MCF 10A (cell line): ENCODE measurements at regions not wholly inside any gene's neighbourhood (a gene's known extent, or its start where the extent isn't known, plus 50 kb on each side); places are given as distances from the start of the nearest gene placed in this dataset.

ENCODE experiments used
- BruUV-seq: library from RNA; stranded (reverse); fragments of 400-500 nt; replicated peaks from 2 replicates; lab custom pipeline; 2021; lab: Mats Ljungman, UMichigan
- CTCF ChIA-PET: fragments of 300-600 bp; sonication (Branson Sonifier 250); formaldehyde crosslinking; extraction: SDS; loops from one replicate; lab custom pipeline; 2021; ENCODE audit warnings: antibody characterized with exemption, inconsistent platforms; lab: Yijun Ruan, JAX
- POLR2A ChIA-PET: fragments of 300-600, 350-650 bp; sonication (Branson Sonifier 250); formaldehyde crosslinking; extraction: SDS; loops from one replicate; lab custom pipeline; 2020; ENCODE audit warnings: antibody characterized with exemption, inconsistent platforms; lab: Yijun Ruan, JAX
- DNase-seq: peaks from one replicate; pipeline ENCODE4 v3.0.0-alpha.2; 2018; ENCODE audit not compliant: unreplicated experiment
- H3K27ac Mint-ChIP-seq: one replicate; pipeline ENCODE4 v1.8.0; 2022; ENCODE audit warnings: mild to moderate bottlenecking, low read depth, mixed read lengths; ENCODE audit not compliant: unreplicated experiment
- H3K27me3 Mint-ChIP-seq: one replicate; pipeline ENCODE4 v1.8.0; 2022; ENCODE audit warnings: mixed read lengths; ENCODE audit not compliant: insufficient read depth, unreplicated experiment
- H3K36me3 Mint-ChIP-seq: one replicate; pipeline ENCODE4 v1.8.0; 2022; ENCODE audit warnings: mild to moderate bottlenecking, moderate library complexity, mixed read lengths; ENCODE audit not compliant: insufficient read depth, unreplicated experiment
- H3K4me1 Mint-ChIP-seq: one replicate; pipeline ENCODE4 v1.8.0; 2022; ENCODE audit warnings: mixed read lengths; ENCODE audit not compliant: insufficient read depth, unreplicated experiment
- H3K4me3 Mint-ChIP-seq: one replicate; pipeline ENCODE4 v1.8.0; 2022; ENCODE audit warnings: mild to moderate bottlenecking, moderate library complexity, mixed read lengths; ENCODE audit not compliant: unreplicated experiment
- H3K9me3 Mint-ChIP-seq: one replicate; pipeline ENCODE4 v1.8.0; 2022; ENCODE audit warnings: mixed read lengths; ENCODE audit not compliant: unreplicated experiment
- CTCF ChIP-seq: fragments of 200-600 bp; IDR thresholded peaks from one replicate; pipeline ENCODE4 v1.8.0; 2022; ENCODE audit warnings: antibody characterized with exemption, mild to moderate bottlenecking; ENCODE audit not compliant: unreplicated experiment
- intact Hi-C: fragments of 100-400 bp; cut with micrococcal nuclease; formaldehyde crosslinking; loops from 2 replicates; pipeline ENCODE4 v1.14.1; 2022

DNA sequence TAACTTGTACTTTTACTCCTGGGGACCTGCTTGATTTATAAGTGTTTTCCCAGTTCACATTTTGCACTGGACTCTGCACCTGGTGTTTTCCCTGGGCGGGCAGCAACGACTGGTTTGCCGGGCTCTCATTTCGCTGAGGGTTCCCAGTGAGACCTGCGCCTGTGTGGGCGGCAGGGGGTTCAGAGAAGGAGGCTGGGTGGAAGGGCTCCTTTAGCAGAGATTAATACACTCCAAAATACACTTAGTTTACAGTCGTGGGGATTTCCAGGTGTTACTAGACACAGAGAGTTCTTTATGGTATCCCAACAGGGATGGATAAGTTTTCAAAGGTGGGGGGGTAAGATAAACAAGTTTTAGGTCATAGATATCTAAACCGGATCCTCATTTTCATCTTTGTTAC lies 53.0 kb upstream of the SHISA3 start:
- intact Hi-C loops = no loop called here
- ChIA-PET POLR2A (no interaction called here), CTCF (interaction anchor here (0.7 to 1.0 kb wide), 2 partner anchors 9 to 61 kb away, joined by 3 to 5 read pairs; no protein-coding TSS in a partner anchor)
- no peaks in the 10 kb centered on the region for H3K27me3 Mint-ChIP-seq
- H3K9me3 Mint-ChIP-seq = no peaks in the 10 kb centered on the region
- H3K4me1 Mint-ChIP-seq = peaks cover 4% of the 10 kb centered on the region
- no peak overlapping the region for H3K4me3 Mint-ChIP-seq
- DNase-seq = no peak
- no peaks in the 10 kb centered on the region for H3K36me3 Mint-ChIP-seq
- no peak overlapping the region for H3K27ac Mint-ChIP-seq
- TF ChIP-seq CTCF = no peak
- no TSS peak for BruUV-seq

GRCh38 chr4:42344749-42345148 lies 52.5 kb upstream of the SHISA3 start:
- DNase-seq = no peak
- POLR2A ChIA-PET = no interaction called here
- Mint-ChIP-seq H3K9me3 (no peaks in the 10 kb centered on the region), H3K27me3 (no peaks in the 10 kb centered on the region), H3K36me3 (no peaks in the 10 kb centered on the region), H3K4me1 (peaks cover 4% of the 10 kb centered on the region), H3K27ac (no peak overlapping the region), H3K4me3 (no peak overlapping the region)
- BruUV-seq = no TSS peak
- CTCF ChIA-PET = interaction anchor here (1.0 kb wide), 1 partner anchor 62 kb away, joined by 5 read pairs; no protein-coding TSS in a partner anchor
- intact Hi-C loops = no loop called here
- no peak for TF ChIP-seq CTCF

GRCh38 chr4:42345962-42346544 lies 51.2 kb upstream of the SHISA3 start:
- Mint-ChIP-seq H3K27ac (no peak overlapping the region), H3K4me1 (peaks cover 4% of the 10 kb centered on the region), H3K27me3 (no peaks in the 10 kb centered on the region), H3K9me3 (no peaks in the 10 kb centered on the region), H3K4me3 (no peak overlapping the region), H3K36me3 (no peaks in the 10 kb centered on the region)
- TF ChIP-seq CTCF = no peak
- no TSS peak for BruUV-seq
- ChIA-PET CTCF (interaction anchor here (0.5 to 1.3 kb wide), 5 partner anchors 10 to 145 kb away, joined by 3 to 4 read pairs (median 3); no protein-coding TSS in a partner anchor), POLR2A (no interaction called here)
- intact Hi-C loops = no loop called here
- DNase-seq = no peak

DNA sequence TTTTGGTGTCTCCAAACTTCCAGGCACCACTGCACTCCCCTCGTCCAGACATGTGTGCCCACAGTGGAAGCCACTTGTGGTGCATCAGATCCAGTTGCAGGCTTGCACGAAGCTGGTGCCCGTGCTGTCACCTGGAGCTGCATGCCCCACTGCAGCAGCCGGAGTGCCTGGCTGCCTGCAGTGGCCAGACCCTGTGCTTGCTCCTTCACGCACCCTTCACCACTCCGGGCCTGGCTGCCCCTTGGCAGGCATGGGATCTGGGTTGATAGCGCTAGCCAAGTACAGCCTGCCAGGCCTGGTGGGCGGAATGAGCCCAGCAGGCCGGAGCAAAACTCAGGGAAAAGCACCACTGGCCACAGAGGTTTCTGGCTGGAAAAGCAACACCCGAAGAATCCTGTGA lies 50.2 kb upstream of the SHISA3 start:
- POLR2A ChIA-PET = no interaction called here
- BruUV-seq = no TSS peak
- Mint-ChIP-seq H3K4me3 (no peak overlapping the region), H3K9me3 (no peaks in the 10 kb centered on the region), H3K27ac (no peak overlapping the region), H3K36me3 (no peaks in the 10 kb centered on the region), H3K4me1 (peaks cover 4% of the 10 kb centered on the region), H3K27me3 (no peaks in the 10 kb centered on the region)
- no peak for TF ChIP-seq CTCF
- CTCF ChIA-PET = interaction anchor here (1.0 to 1.3 kb wide), 4 partner anchors 9 to 144 kb away, joined by 3 to 4 read pairs (median 3); no protein-coding TSS in a partner anchor
- DNase-seq = no peak
- intact Hi-C loops = no loop called here
